GM19324 (cell line): ENCODE measurements at regions not wholly inside any gene's neighbourhood (a gene's known extent, or its start where the extent isn't known, plus 50 kb on each side); places are given as distances from the start of the nearest gene placed in this dataset.

Source experiments
- ATAC-seq: cut with Tn5 transposase; IDR thresholded peaks from one replicate; pipeline ENCODE4 v1.9.1; 2021; ENCODE audit warnings: mild to moderate bottlenecking, moderate library complexity; ENCODE audit not compliant: unreplicated experiment, low FRiP score

DNA sequence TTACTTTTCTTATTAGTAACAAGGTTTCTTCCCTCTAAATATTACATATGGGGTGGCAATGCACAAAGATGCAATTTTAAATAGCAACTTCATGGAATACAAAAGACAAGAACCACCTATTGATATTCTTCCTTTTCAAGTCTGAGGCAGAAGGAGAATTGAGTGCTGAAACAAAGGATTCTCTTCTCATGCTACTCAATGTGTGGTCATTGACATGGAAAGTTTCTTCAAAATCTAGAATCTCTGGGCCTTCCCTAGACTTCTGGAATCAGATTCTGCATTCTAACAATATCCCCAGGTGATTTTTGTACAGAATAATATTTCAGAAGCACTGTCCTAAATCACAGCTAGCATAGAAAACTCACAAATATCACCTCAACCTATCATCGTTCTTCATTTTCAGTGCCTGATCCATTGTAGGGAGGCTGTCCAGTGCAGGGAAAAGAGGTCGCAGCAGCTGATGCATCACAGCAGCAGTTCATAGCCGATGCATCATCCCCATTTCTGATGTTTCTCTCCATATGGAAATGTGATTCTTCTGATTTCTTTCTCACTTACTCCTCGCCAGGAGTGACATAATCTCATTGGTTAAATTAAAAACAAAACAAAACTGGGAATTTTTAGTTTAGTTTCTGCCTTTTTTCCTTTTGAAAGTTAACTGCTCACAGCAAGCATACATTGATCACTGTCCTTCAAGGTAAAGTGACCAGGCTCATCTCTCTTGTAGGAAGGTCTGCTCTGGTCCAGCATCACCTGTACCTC lies 139.5 kb upstream of the FAM83B start:
- ATAC-seq = no peak

- no peak for ATAC-seq
Measured at GRCh38 chr6:54710456-54710855, 136.1 kb upstream of the FAM83B start.

DNA sequence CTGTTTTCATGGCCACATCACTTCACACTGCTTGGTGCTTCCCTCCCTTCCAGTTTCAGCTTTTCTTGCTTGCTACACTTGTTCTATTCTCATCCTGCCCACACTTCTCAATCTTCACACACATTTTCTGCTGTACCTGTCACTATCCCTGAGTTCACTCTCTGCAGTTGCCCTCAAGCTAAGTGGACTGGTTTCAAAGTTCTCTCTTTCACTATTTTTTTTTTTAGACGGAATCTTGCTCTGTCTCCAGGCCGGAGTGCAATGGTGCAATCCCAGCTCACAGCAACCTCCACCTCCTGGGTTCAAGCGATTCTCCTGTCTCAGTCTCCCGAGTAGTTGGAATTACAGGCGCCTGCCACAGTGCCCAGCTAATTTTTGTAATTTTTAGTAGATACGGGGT lies 130.6 kb upstream of the FAM83B start:
- no peak for ATAC-seq

DNA sequence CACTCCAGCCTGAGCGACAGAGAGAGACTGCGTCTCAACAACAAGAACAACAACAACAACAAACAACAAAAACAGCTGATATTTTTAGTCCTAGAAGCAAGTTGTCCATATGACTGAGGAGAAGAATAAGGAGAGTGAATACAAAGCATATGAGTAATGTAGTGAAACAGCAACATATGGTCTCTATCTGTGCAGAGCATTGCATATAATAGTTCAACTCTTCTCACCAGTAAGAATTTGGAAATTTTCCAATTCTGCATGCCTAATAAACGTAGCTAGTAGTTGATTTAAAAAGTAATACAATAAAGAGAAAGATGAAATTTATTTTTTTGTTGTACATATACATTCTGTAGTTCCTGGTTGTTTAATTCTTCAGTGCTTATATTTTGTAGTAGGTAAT lies 129.7 kb upstream of the FAM83B start:
- no peak for ATAC-seq

- ATAC-seq = peak; percentile 73
Measured at GRCh38 chr6:54717849-54718455, 128.6 kb upstream of the FAM83B start.

DNA sequence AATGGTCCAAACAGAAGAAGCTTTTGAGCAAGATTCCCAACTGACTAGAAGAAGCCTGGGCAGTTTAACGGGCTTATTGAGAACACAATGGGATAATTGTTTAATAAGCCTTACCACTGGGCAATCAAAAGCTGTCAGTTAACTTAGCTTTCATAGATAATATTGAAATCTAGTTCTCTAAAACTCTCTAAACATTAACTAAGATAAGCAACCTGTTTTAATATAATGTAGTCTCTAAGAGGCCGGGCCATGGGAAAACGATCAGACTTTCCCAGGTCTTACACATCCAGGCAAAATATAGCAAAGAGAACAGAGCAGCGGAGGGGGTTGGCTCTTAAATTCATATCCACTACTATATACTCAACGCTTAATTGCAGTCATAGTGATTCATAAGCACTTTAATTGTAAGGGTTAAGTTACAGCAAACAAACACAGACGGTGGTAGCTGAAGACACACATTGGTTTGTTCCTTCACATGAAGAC lies 128.0 kb upstream of the FAM83B start:
- ATAC-seq = no peak

GRCh38 chr6:54719131-54719530 lies 127.4 kb upstream of the FAM83B start:
- no peak for ATAC-seq

DNA sequence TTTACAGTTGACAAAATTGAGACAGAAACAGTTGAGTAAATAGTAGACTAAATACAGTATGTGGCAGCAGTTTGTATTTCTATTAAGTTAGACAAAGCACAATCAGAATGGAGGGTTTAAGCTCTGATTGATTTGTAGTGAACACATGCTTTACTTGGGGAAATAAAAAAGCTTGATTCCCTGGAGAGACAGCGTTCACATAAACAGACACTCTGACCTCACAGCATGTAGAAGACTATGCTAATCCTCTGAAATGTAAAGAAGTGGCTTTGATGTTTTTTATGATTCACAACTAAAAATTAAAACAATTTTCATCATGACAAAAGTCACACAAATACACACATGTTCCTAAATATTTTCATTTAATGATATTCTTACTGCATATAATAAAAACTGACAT lies 126.9 kb upstream of the FAM83B start:
- ATAC-seq = no peak

- no peak for ATAC-seq
Measured at GRCh38 chr6:54722328-54722727, 124.2 kb upstream of the FAM83B start.

DNA sequence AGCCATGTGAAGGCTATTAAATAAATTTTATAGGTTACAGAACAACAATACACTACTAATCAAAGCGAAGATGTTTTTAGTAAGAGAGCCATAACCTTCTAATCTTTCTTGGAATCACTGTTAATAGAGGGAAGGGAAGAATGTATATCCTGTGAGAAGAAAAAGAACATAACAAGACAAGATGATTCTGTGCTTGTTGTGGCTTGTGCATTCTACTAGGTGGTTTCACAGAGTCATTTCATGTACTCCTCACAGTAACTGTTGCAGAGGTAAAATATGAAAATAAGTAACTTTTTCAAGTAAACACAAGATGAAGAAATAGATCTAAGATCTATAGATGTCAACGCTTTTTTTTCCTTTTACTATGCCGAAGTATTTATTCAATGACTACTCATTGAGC lies 116.9 kb upstream of the FAM83B start:
- no peak for ATAC-seq

- no peak for ATAC-seq
Measured at GRCh38 chr6:54730767-54731630, 115.6 kb upstream of the FAM83B start.

- no peak for ATAC-seq
Measured at GRCh38 chr6:54737247-54737646, 109.3 kb upstream of the FAM83B start.

DNA sequence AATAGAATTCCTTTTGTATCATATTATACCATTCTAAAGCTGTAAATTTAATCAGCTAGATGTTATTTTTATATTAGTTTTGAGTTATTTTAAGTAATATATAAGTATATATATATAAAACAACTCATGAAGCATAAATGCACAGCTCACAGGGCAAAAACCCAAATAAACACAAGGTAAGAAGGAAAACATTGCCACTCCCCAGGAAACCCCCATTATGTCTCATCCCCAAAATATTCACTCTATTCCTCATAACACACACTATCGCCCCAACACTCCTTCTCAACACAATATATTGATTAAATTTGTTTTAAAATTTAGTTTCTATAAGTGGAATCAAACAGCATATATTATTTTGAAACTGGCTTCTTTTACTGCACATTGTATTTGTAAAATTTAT lies 98.6 kb upstream of the FAM83B start:
- ATAC-seq = no peak

- ATAC-seq = no peak
Measured at GRCh38 chr6:54754406-54754805, 92.2 kb upstream of the FAM83B start.

GRCh38 chr6:54758340-54758739 lies 88.2 kb upstream of the FAM83B start:
- ATAC-seq = no peak

DNA sequence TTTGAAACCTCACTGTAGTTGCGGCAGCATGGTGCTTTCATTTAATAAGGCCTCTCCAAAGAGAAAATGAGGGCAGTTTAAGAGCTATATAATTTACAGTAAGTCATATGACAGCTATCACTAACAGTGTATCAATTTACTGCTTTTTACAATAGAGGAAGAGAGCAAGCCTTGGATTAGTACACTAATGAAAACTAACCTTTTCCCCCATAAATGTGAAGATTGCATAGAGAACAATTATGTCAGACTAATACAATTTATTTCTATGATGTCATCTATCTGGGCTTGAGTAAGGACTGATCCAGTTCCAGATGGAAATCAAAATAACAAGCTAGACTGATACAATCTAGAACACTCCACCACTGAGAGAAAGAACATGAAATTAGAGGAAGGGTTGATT lies 78.1 kb upstream of the FAM83B start:
- no peak for ATAC-seq

DNA sequence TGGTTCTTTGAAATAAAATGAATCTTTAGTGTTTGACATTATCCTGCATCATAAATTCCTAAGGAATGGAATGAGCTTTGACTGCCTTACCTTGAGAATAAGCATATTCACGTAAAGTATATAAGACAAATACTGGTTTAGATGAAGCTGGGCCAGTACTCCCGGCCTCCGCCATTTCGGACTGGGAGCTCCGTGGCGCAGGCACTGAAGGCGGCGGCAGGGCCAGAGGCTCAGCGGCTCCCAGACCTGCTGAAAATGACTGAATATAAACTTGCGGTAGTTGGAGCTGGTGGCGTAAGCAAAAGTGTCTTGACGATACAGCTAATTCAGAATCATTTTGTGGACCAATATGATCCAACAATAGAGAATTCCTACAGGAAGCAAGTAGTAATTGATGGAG lies 76.2 kb upstream of the FAM83B start:
- ATAC-seq = no peak

GRCh38 chr6:54771968-54772367 lies 74.6 kb upstream of the FAM83B start:
- no peak for ATAC-seq

DNA sequence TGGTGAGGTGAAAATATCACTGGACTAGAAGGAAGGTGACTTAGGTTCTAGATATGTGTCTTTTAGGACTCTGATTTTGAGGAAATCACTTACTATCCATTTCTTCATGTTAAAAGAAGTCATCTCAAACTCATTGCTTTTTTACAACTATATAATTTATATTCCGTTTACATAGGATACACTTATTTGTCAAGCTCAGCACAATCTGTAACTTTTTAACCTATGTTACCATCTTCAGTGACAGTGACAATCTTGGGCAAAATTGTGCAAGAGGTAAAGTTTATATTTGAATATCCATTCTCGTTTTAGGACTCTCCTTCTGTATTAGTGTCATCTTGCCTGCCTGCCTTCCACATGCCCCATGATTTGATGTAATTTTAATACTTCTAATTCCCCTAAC lies 74.0 kb upstream of the FAM83B start:
- no peak for ATAC-seq

GRCh38 chr6:54775576-54775975 lies 71.0 kb upstream of the FAM83B start:
- ATAC-seq = no peak

GRCh38 chr6:54776891-54777290 lies 69.7 kb upstream of the FAM83B start:
- no peak for ATAC-seq
